NCI-H460 (cell line): ENCODE measurements at regions not wholly inside any gene's neighbourhood (a gene's known extent, or its start where the extent isn't known, plus 50 kb on each side); places are given as distances from the start of the nearest gene placed in this dataset.
"Not testable (repeated sequence)": the region's sequence is repeated elsewhere in the genome, so short reads cannot be mapped to it uniquely, and the experiment has no call there.

ENCODE experiments used
- DNase-seq: peaks from one replicate; pipeline ENCODE4 v3.0.0-alpha.2; 2016; ENCODE audit warnings: low read depth; ENCODE audit errors: extremely low read depth

GRCh38 chr5:144742361-144742760 is 571.7 kb downstream of the KCTD16 start:
- no peak for DNase-seq

- DNase-seq: no peak
Measured at GRCh38 chr5:144731786-144732185, 561.1 kb downstream of the KCTD16 start.

GRCh38 chr5:144712090-144712489 is 541.4 kb downstream of the KCTD16 start:
- DNase-seq: no peak

- no peak for DNase-seq
Measured at GRCh38 chr5:144711172-144711571, 540.5 kb downstream of the KCTD16 start.

- DNase-seq: no peak
Measured at GRCh38 chr5:144710637-144711036, 540.0 kb downstream of the KCTD16 start.

GRCh38 chr5:144703776-144704175 is 533.1 kb downstream of the KCTD16 start:
- DNase-seq: no peak

GRCh38 chr5:144698484-144698883 is 527.8 kb downstream of the KCTD16 start:
- DNase-seq: no peak

GRCh38 chr5:144697847-144698262 is 527.2 kb downstream of the KCTD16 start:
- DNase-seq: no peak

- DNase-seq: no peak
Measured at GRCh38 chr5:144691936-144692335, 521.3 kb downstream of the KCTD16 start.

GRCh38 chr5:144684899-144685298 is 514.2 kb downstream of the KCTD16 start:
- DNase-seq: no peak

GRCh38 chr5:144680711-144681110 is 510.0 kb downstream of the KCTD16 start:
- DNase-seq: no peak

- no peak for DNase-seq
Measured at GRCh38 chr5:144671066-144671465, 500.4 kb downstream of the KCTD16 start.

- no peak for DNase-seq
Measured at GRCh38 chr5:144659634-144660227, 489.1 kb downstream of the KCTD16 start.

GRCh38 chr5:144644317-144644716 is 473.6 kb downstream of the KCTD16 start:
- no peak for DNase-seq

GRCh38 chr5:144638787-144639186 is 468.1 kb downstream of the KCTD16 start:
- DNase-seq: no peak

- DNase-seq: no peak
Measured at GRCh38 chr5:144634138-144634537, 463.5 kb downstream of the KCTD16 start.

GRCh38 chr5:144598451-144599068 is 427.9 kb downstream of the KCTD16 start:
- DNase-seq: no peak

GRCh38 chr5:144596517-144596916 is 425.8 kb downstream of the KCTD16 start:
- no peak for DNase-seq

- no peak for DNase-seq
Measured at GRCh38 chr5:144594919-144595318, 424.2 kb downstream of the KCTD16 start.

- DNase-seq: not testable (repeated sequence)
Measured at GRCh38 chr5:144594234-144594633, 423.6 kb downstream of the KCTD16 start.

- no peak for DNase-seq
Measured at GRCh38 chr5:144585681-144586080, 415.0 kb downstream of the KCTD16 start.

- no peak for DNase-seq
Measured at GRCh38 chr5:144583541-144584449, 413.1 kb downstream of the KCTD16 start.
